Activated B cell treated with CpG ODN at 0.5 μM for 24 hours (primary cell): ENCODE measurements at regions not wholly inside any gene's neighbourhood (a gene's known extent, or its start where the extent isn't known, plus 50 kb on each side); places are given as distances from the start of the nearest gene placed in this dataset.

Experiments
- ATAC-seq: fragments of 200-7000 bp; cut with Tn5 transposase; one replicate; pipeline ENCODE4 v1.10.0; 2021; ENCODE audit warnings: low read depth, mild to moderate bottlenecking, moderate library complexity
- CTCF ChIA-PET: fragments of 350-600 bp; sonication (Branson Sonifier 250); formaldehyde crosslinking; loops from one replicate; lab custom pipeline; 2021; ENCODE audit warnings: antibody characterized with exemption; lab: Charles Lee
- POLR2A ChIA-PET: fragments of 350-600 bp; sonication (Branson Sonifier 250); formaldehyde crosslinking; loops from one replicate; lab custom pipeline; 2021; ENCODE audit warnings: antibody characterized with exemption; lab: Charles Lee
- DNase-seq: peaks from one replicate; pipeline ENCODE4 v3.0.0; 2022
- H3K27ac Mint-ChIP-seq: one replicate; pipeline ENCODE4 v1.8.0; 2020; ENCODE audit warnings: mixed read lengths
- H3K27me3 Mint-ChIP-seq: one replicate; pipeline ENCODE4 v1.8.0; 2021; ENCODE audit warnings: mixed read lengths
- H3K36me3 Mint-ChIP-seq: one replicate; pipeline ENCODE4 v1.8.0; 2021; ENCODE audit warnings: low read depth, mixed read lengths
- H3K4me1 Mint-ChIP-seq: one replicate; pipeline ENCODE4 v1.8.0; 2021; ENCODE audit warnings: mixed read lengths
- H3K4me3 Mint-ChIP-seq: one replicate; pipeline ENCODE4 v1.8.0; 2020; ENCODE audit warnings: mild to moderate bottlenecking, mixed read lengths
- H3K9me3 Mint-ChIP-seq: one replicate; pipeline ENCODE4 v1.8.0; 2020; ENCODE audit warnings: mixed read lengths
- intact Hi-C: fragments of 100-400 bp; cut with micrococcal nuclease; formaldehyde crosslinking; loops from one replicate; pipeline ENCODE4 v1.15.1; 2024
- TF ChIP-seq, protein P1 (sequence below): fragments of 200-600 bp; IDR thresholded peaks from one replicate; pipeline ENCODE4 v1.8.0; 2022; ENCODE audit warnings: antibody characterized with exemption, mild to moderate bottlenecking

- TF ChIP-seq, protein P1, sequence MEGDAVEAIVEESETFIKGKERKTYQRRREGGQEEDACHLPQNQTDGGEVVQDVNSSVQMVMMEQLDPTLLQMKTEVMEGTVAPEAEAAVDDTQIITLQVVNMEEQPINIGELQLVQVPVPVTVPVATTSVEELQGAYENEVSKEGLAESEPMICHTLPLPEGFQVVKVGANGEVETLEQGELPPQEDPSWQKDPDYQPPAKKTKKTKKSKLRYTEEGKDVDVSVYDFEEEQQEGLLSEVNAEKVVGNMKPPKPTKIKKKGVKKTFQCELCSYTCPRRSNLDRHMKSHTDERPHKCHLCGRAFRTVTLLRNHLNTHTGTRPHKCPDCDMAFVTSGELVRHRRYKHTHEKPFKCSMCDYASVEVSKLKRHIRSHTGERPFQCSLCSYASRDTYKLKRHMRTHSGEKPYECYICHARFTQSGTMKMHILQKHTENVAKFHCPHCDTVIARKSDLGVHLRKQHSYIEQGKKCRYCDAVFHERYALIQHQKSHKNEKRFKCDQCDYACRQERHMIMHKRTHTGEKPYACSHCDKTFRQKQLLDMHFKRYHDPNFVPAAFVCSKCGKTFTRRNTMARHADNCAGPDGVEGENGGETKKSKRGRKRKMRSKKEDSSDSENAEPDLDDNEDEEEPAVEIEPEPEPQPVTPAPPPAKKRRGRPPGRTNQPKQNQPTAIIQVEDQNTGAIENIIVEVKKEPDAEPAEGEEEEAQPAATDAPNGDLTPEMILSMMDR: no peak
- no peak for DNase-seq
- ChIA-PET CTCF (no interaction called here), POLR2A (no interaction called here)
- Mint-ChIP-seq H3K9me3 (no peaks in the 10 kb centered on the region), H3K4me3 (no peak overlapping the region), H3K36me3 (no peaks in the 10 kb centered on the region), H3K4me1 (no peaks in the 10 kb centered on the region), H3K27ac (no peak overlapping the region), H3K27me3 (no peaks in the 10 kb centered on the region)
- intact Hi-C loops: no loop called here
- ATAC-seq: no peak
Measured at GRCh38 chr5:92394936-92395335, 1011.8 kb upstream of the ARRDC3 start.

- TF ChIP-seq, protein P1: no peak
- no peak for ATAC-seq
- Mint-ChIP-seq H3K36me3 (no peaks in the 10 kb centered on the region), H3K4me3 (no peak overlapping the region), H3K4me1 (no peaks in the 10 kb centered on the region), H3K9me3 (peaks cover 3% of the 10 kb centered on the region), H3K27me3 (no peaks in the 10 kb centered on the region), H3K27ac (no peak overlapping the region)
- ChIA-PET POLR2A (no interaction called here), CTCF (no interaction called here)
- no peak for DNase-seq
- intact Hi-C loops: no loop called here
Measured at GRCh38 chr5:92390657-92391056, 1007.5 kb upstream of the ARRDC3 start.

DNA sequence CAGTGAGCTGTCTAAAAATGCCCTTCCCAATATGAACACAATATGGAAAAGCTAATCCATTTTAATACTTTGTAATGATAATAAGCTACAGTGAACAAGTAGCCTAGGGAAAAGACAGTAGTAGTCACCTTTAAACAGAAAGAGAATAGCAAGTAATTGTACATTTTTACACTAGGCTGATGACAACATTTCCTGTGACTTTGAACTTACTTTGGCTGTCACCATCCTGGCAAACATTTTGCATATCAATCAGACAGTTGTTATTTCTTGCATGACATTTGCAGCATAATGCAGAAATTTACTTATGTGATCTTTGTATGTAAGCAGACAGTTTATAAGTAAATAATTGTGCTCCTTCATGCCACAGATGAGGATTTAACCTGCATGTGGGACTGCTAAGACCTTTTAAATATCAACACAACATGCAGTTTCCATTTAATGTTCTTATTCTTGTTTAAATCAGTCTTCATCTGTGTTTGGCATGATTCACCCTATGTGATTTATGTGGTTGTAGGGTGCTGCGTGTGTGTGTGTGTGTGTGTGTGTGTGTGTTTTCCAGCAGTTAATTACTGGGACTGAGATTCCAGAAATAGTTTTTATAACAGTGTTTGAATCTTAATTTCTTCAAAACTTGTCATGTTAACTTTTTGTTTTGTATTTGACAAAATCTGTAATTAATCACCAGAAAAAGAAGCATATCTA lies 997.1 kb upstream of the ARRDC3 start:
- Mint-ChIP-seq H3K27me3 (no peaks in the 10 kb centered on the region), H3K9me3 (no peaks in the 10 kb centered on the region), H3K27ac (no peak overlapping the region), H3K4me3 (no peak overlapping the region), H3K36me3 (no peaks in the 10 kb centered on the region), H3K4me1 (no peaks in the 10 kb centered on the region)
- TF ChIP-seq, protein P1: no peak
- ChIA-PET POLR2A (no interaction called here), CTCF (no interaction called here)
- intact Hi-C loops: no loop called here
- ATAC-seq (no peak), DNase-seq (no peak)

GRCh38 chr5:92378966-92379611 lies 996.0 kb upstream of the ARRDC3 start:
- no peak overlapping the region for H3K27ac Mint-ChIP-seq
- H3K4me3 Mint-ChIP-seq: no peak overlapping the region
- POLR2A ChIA-PET: no interaction called here
- TF ChIP-seq, protein P1: no peak
- CTCF ChIA-PET: no interaction called here
- H3K27me3 Mint-ChIP-seq: no peaks in the 10 kb centered on the region
- no peaks in the 10 kb centered on the region for H3K36me3 Mint-ChIP-seq
- no peaks in the 10 kb centered on the region for H3K4me1 Mint-ChIP-seq
- ATAC-seq (no peak), DNase-seq (no peak)
- H3K9me3 Mint-ChIP-seq: peaks cover 1% of the 10 kb centered on the region
- intact Hi-C loops: no loop called here

DNA sequence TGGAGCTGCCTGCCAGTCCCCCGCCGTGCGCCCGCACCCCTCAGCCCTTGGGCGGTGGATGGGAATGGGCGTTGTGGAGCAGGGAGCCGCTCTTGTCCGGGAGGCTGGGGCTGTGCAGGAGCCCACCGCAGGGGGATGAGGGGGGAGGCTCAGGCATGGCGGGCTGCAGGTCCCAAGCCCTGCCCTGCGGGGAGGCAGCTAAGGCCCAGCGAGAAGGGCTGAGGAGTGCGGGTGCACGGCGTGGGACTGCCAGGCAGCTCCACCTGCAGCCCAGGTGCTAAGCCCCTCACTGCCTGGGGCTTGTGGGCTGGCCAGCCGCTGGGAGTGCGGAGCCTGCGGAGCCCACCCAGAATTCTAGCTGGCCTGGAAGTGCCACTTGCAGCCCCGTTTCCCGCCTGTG lies 991.7 kb upstream of the ARRDC3 start:
- H3K9me3 Mint-ChIP-seq: peaks cover 2% of the 10 kb centered on the region
- no peaks in the 10 kb centered on the region for H3K4me1 Mint-ChIP-seq
- intact Hi-C loops: no loop called here
- no peaks in the 10 kb centered on the region for H3K27me3 Mint-ChIP-seq
- H3K36me3 Mint-ChIP-seq: no peaks in the 10 kb centered on the region
- H3K4me3 Mint-ChIP-seq: no peak overlapping the region
- no peak for ATAC-seq
- TF ChIP-seq, protein P1: no peak
- CTCF ChIA-PET: no interaction called here
- no peak overlapping the region for H3K27ac Mint-ChIP-seq
- POLR2A ChIA-PET: no interaction called here
- DNase-seq: no peak
